Spleen (tissue), 7 donors: ENCODE measurements at regions not wholly inside any gene's neighbourhood (a gene's known extent, or its start where the extent isn't known, plus 50 kb on each side); places are given as distances from the start of the nearest gene placed in this dataset.

Experiments used
- CTCF ChIP-seq, 11 experiments: fragments of 200-600 bp in 7 of 11; fragments of 450-650 bp in 4 of 11; sonication (generic) in 4 of 11; IDR thresholded peaks in 8 of 11; conservative IDR thresholded peaks in 3 of 11; 1 replicate in 7 of 11; 2 replicates in 4 of 11; pipeline versions ENCODE4 v1.4.0 to v1.8.0; 2016 to 2021; ENCODE audit warnings: antibody characterized with exemption in 11 of 11, inconsistent platforms in 4 of 11, mild to moderate bottlenecking in 1 of 11
- POLR2A ChIP-seq, 3 donors: fragments of 450-650 bp; IDR thresholded peaks; one replicate each; pipeline ENCODE4 v1.5.1; 2017; ENCODE audit warnings: antibody characterized with exemption in 3 of 3, mild to moderate bottlenecking in 1 of 3
- POLR2AphosphoS5 ChIP-seq, 3 donors: sonication (generic); formaldehyde crosslinking; IDR thresholded peaks; one replicate each; pipeline ENCODE4 v1.5.1; 2017; ENCODE audit warnings: antibody characterized with exemption in 3 of 3
- donor health status: DM: no; HTN: no; CAD: no; lungs with moderate emphysema.
- donor health status: DM: no; HTN: no; CAD: no.
- donor health status: DM: no; HTN: no; CAD: no.

- no peak for TF ChIP-seq CTCF (IDR thresholded peaks at IDR 0.05 in 8 of 11, conservative IDR thresholded peaks at IDR 0.05 in 3 of 11)
- no peak for TF ChIP-seq POLR2AphosphoS5 (IDR thresholded peaks at IDR 0.05)
- TF ChIP-seq POLR2A (IDR thresholded peaks at IDR 0.05) = no peak
These were observed 1823.9 kb upstream of the CDH9 start for GRCh38 chr5:28862137-28862859.
